HepG2 (cell line): ENCODE measurements at regions not wholly inside any gene's neighbourhood (a gene's known extent, or its start where the extent isn't known, plus 50 kb on each side); places are given as distances from the start of the nearest gene placed in this dataset.

Source experiments
- ATM ChIP-seq: fragments of 450-650 bp; IDR thresholded peaks from 2 replicates; pipeline ENCODE4 v1.7.1; 2017; ENCODE audit warnings: mild to moderate bottlenecking, borderline replicate concordance
- ELF3 ChIP-seq: IDR thresholded peaks from 2 replicates; pipeline ENCODE4 v1.6.1; 2016; ENCODE audit warnings: missing genetic modification reagents, missing compliant biosample characterization
- FLYWCH1 ChIP-seq: sonication (generic); formaldehyde crosslinking; IDR thresholded peaks from 2 replicates; pipeline ENCODE4 v1.8.1; 2023; ENCODE audit warnings: mild to moderate bottlenecking, missing genetic modification reagents
- MED1 ChIP-seq: sonication (generic); formaldehyde crosslinking; IDR thresholded peaks from 2 replicates; pipeline ENCODE4 v1.4.0; 2020; ENCODE audit warnings: missing genetic modification reagents
- MED13 ChIP-seq: sonication (generic); formaldehyde crosslinking; IDR thresholded peaks from 2 replicates; pipeline ENCODE4 v1.5.0; 2020; ENCODE audit warnings: missing genetic modification reagents
- MXI1 ChIP-seq: IDR thresholded peaks from 3 replicates; pipeline ENCODE4 v1.6.1; 2012; ENCODE audit warnings: low read depth, low read length, inconsistent platforms, borderline replicate concordance
- NFYB ChIP-seq: sonication (generic); formaldehyde crosslinking; IDR thresholded peaks from 2 replicates; pipeline ENCODE4 v1.4.0; 2020; ENCODE audit warnings: missing genetic modification reagents
- PLSCR1 ChIP-seq: sonication (generic); formaldehyde crosslinking; IDR thresholded peaks from 2 replicates; pipeline ENCODE4 v1.5.0; 2020; ENCODE audit warnings: missing genetic modification reagents, mild to moderate bottlenecking, borderline replicate concordance
- ZBTB20 ChIP-seq: sonication (generic); formaldehyde crosslinking; IDR thresholded peaks from 2 replicates; pipeline ENCODE4 v1.8.1; 2023; ENCODE audit warnings: missing genetic modification reagents, low read depth, mild to moderate bottlenecking, borderline replicate concordance
- ZHX2 ChIP-seq, 2 experiments: sonication (generic) in 1 of 2; formaldehyde crosslinking in 1 of 2; IDR thresholded peaks; 2 replicates each; pipeline versions ENCODE4 v1.6.1 to v1.9.0; 2014 to 2022; ENCODE audit warnings: antibody characterized with exemption in 1 of 2, borderline replicate concordance in 1 of 2, inconsistent platforms in 1 of 2, low read depth in 1 of 2, missing genetic modification reagents in 1 of 2
- ZNF256 ChIP-seq: sonication (generic); formaldehyde crosslinking; conservative IDR thresholded peaks from 2 replicates; pipeline ENCODE4 v1.4.0; 2020; ENCODE audit warnings: missing genetic modification reagents
- ZNF563 ChIP-seq: sonication (generic); formaldehyde crosslinking; IDR thresholded peaks from 2 replicates; pipeline ENCODE4 v1.8.0; 2022; ENCODE audit warnings: mild to moderate bottlenecking, moderate library complexity, missing genetic modification reagents
- ZNF770 ChIP-seq: sonication (generic); formaldehyde crosslinking; IDR thresholded peaks from 2 replicates; pipeline ENCODE4 v1.5.0; 2020; ENCODE audit warnings: mild to moderate bottlenecking, missing genetic modification reagents
- ZNF792 ChIP-seq: IDR thresholded peaks from 2 replicates; pipeline ENCODE4 v1.6.1; 2016
- ZNF83 ChIP-seq: sonication (generic); formaldehyde crosslinking; IDR thresholded peaks from 2 replicates; pipeline ENCODE4 v1.4.0; 2020; ENCODE audit warnings: missing genetic modification reagents, mild to moderate bottlenecking, borderline replicate concordance
- ZNF891 ChIP-seq: sonication (generic); formaldehyde crosslinking; IDR thresholded peaks from 2 replicates; pipeline ENCODE4 v1.5.0; 2020; ENCODE audit warnings: mild to moderate bottlenecking, missing genetic modification reagents
- ZSCAN29 ChIP-seq: sonication (generic); formaldehyde crosslinking; conservative IDR thresholded peaks from 2 replicates; pipeline ENCODE4 v1.4.0; 2020; ENCODE audit warnings: mild to moderate bottlenecking, missing genetic modification reagents
- ZSCAN9 ChIP-seq: IDR thresholded peaks from 2 replicates; pipeline ENCODE4 v1.6.1; 2016; ENCODE audit warnings: borderline replicate concordance

- no peak; the same call in 1 of the 2 replicates for TF ChIP-seq NFYB (CRISPR knock-in tag)
- no peak for TF ChIP-seq ATM
- peak; percentile 91; the same call in 1 of the 3 replicates for TF ChIP-seq MXI1
- peak; percentile 97 for TF ChIP-seq MED13 (CRISPR knock-in tag)
- TF ChIP-seq ZNF792 (CRISPR knock-in tag), result peak; percentile 89
- TF ChIP-seq ZNF891, result no peak
- TF ChIP-seq PLSCR1 (CRISPR knock-in tag), result no peak
- TF ChIP-seq ZNF83 (CRISPR knock-in tag), result no peak
- 0 out of 2 replicates have a peak, but pooled peaks have one; percentile 43 for TF ChIP-seq ZNF770 (CRISPR knock-in tag)
- TF ChIP-seq ELF3 (CRISPR knock-in tag), result peak; percentile 93
- TF ChIP-seq ZBTB20 (CRISPR knock-in tag), result peak; percentile 90; the same call in 1 of the 2 replicates
- 0 out of 2 replicates have a peak, but pooled peaks have one; percentile 33 for TF ChIP-seq FLYWCH1
- peak; percentile 99 for TF ChIP-seq MED1
- no peak for TF ChIP-seq ZNF256 (CRISPR knock-in tag)
- TF ChIP-seq ZHX2 (IDR thresholded peaks at IDR 0.05; ENCODE audit: low read depth), result peak; percentile 40; the same call in 1 of the 2 replicates
- peak; percentile 89; the same call in 1 of the 2 replicates for TF ChIP-seq ZHX2 (CRISPR knock-in tag; IDR thresholded peaks at IDR 0.05; ENCODE audit: borderline replicate concordance)
- TF ChIP-seq ZNF563 (CRISPR knock-in tag), result no peak
- TF ChIP-seq ZSCAN29 (CRISPR knock-in tag), result peak; percentile 73; the same call in 1 of the 2 replicates
- peak; percentile 91 for TF ChIP-seq ZSCAN9 (CRISPR knock-in tag)
Measured at GRCh38 chr6:137723273-137724017, 143.6 kb upstream of the TNFAIP3 start (continued).
